IPS DF 4.7 (cell line): ENCODE measurements at regions not wholly inside any gene's neighbourhood (a gene's known extent, or its start where the extent isn't known, plus 50 kb on each side); places are given as distances from the start of the nearest gene placed in this dataset.
"Not testable (repeated sequence)": the region's sequence is repeated elsewhere in the genome, so short reads cannot be mapped to it uniquely, and the experiment has no call there.

Source experiments
- DNase-seq: peaks from one replicate; pipeline ENCODE4 v3.0.0-alpha.2; 2013; ENCODE audit warnings: low spot score; ENCODE audit errors: extremely low read depth

DNA sequence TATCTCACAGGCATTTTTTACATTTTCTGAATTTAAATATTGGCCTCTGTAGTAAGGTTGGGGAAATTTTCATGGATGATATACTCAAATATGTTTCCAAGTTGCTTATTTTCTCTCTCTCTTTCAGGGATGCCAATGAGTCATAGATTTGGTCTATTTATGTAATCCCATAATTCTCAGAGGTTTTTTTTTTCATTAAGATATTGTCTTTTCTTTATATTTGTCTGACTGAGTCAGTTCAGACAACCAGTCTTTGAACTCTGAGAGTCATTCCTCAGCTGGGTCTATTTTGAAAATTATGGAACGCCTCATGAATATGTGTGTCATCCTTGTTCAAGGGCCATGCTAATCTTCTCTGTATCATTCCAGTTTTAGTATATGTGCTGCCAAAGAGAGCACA lies 223.2 kb downstream of the PCSK1 start:
- no peak for DNase-seq

- no peak for DNase-seq
Observed at GRCh38 chr5:96207420-96207819, 225.6 kb downstream of the PCSK1 start.

DNA sequence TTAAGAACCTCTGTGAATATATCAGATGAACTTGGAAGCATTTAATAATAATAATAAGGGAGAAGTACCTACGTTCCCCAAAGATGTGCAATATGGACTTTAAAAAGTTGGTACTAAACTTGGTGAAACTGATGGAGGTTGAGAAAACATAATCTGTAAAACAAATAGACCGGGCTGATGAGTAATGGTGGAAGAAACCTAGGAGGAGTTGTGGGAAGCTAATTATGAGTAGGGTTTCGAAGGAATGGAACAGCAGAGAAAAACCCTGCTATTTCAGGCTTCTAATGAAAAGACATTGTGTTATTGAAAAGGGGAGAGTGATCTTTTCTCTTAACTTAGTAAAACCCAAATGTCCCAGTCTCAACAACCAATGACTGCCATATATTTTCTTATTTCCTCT lies 229.3 kb downstream of the PCSK1 start:
- DNase-seq: no peak

- DNase-seq: no peak
Observed at GRCh38 chr5:96201503-96201902, 231.5 kb downstream of the PCSK1 start.

GRCh38 chr5:96200641-96201040 lies 232.4 kb downstream of the PCSK1 start:
- DNase-seq: no peak

DNA sequence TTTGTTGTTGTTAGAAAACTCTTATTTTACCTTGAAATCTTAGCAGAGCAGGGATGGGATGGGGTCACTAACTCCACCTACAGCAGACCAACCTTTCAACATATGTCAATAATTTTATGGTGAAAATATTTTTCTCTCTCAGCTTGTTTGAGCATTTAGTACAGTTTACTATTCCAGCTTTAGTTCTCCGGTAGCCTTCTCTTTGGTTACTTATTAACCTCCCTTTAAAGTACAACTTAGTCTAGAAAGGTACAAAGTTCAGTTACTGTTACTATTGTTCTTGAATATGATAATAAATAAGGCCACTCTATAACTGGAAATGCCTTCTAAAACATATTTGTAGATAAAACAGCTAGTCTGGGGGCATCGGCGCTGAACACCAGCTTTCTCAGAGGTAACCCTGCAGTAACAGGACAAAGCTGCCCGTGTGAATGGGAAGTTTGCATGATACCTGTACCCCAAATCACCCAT lies 233.3 kb downstream of the PCSK1 start:
- no peak for DNase-seq

- no peak for DNase-seq
Observed at GRCh38 chr5:96198356-96199058, 234.5 kb downstream of the PCSK1 start.

- not testable (repeated sequence) for DNase-seq
Observed at GRCh38 chr5:96197767-96198166, 235.3 kb downstream of the PCSK1 start.

DNA sequence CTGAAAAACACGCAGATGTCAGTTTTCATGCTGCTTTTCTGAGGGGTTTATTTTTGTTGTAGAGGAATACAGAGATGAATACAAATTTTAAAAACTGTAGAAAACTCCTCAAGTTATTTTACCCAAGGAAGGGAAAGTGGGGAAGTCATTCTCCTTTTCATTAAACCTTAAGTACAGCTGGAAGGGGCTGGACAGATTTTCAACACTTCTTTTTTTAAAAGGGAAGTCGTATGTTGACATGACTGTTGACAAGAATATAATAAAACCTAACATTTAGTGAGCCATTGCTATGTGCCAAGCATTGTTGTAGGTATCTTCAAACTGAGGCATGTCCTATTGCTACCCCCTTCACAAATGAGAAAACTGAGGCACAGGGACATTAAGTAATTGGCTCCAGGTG lies 235.7 kb upstream of the ELL2 start:
- no peak for DNase-seq

DNA sequence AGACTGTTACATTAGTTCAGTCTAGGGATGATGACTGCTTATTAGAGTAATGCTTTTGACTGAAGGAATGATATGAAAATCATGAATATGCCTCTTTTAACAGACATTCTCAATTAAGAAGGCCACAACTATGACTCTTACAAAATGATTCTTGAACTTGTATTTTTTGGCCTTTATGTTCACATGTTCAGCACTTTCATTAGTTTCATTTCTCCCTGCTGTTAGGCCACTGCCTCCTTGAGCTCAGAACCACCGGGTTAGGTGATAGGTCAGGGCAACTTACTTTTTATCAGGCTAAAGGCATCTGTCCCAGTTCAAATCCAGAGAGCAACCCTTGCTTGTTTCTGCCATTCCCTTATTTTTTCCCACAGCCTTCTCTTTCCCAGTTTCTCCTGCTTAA lies 235.2 kb upstream of the ELL2 start:
- no peak for DNase-seq

DNA sequence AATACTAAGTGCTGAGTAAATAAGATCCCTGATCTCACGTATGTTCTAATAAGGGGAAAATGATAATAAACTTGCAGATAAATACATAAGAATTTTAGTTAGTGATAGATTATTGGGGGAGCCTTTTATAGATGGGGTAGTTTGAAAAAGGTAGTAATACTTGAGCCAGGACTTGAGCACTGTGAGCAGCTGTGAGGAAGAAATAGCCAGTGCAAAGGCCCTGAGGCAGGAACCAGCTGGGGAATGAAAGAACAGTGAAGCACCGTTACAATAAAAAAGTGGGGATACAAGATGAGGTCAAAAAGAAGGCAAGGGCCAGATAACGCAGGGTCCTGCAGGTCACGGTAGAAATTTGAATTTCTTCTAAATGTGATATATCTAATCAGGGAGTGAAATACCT lies 234.8 kb upstream of the ELL2 start:
- DNase-seq: no peak

DNA sequence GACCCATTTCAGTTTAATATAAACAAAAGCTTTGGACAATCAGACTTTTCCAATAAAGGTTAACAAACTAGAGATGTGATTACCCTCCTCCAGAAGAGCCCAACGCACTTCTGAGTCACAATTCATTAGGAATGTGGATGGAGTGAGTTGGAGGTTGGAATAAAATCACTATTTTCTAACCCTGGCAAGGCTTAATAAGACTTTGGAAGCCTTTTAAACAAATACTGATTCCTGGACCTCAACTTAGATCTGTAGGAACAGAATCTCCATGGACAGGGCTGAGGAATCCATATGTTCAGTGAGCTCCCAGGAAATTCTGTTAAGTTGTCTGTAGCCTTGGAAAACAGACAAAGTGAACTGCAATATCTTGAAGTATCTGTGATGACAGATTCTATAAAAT lies 233.5 kb upstream of the ELL2 start:
- DNase-seq: no peak

DNA sequence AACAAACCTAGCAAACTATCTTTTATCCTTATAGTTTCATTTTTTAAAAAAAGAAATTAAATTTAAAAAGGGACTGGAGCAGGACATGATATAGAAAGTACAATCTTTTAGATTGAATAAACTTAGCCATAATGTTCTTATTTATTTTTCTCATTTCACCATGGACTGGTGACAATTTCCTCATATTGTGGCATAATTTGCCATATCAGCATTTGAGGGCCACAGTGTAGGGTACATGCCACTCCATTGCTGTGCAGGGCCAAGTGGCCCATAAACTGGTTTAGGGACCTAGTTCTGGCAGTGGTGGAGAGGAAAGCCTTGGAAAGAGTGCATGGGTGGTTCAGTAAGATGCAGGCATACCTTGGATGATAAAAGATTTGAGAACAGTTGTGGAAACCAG lies 232.9 kb upstream of the ELL2 start:
- no peak for DNase-seq

- no peak for DNase-seq
Observed at GRCh38 chr5:96193946-96194345, 232.3 kb upstream of the ELL2 start.

- no peak for DNase-seq
Observed at GRCh38 chr5:96189987-96190386, 228.3 kb upstream of the ELL2 start.

DNA sequence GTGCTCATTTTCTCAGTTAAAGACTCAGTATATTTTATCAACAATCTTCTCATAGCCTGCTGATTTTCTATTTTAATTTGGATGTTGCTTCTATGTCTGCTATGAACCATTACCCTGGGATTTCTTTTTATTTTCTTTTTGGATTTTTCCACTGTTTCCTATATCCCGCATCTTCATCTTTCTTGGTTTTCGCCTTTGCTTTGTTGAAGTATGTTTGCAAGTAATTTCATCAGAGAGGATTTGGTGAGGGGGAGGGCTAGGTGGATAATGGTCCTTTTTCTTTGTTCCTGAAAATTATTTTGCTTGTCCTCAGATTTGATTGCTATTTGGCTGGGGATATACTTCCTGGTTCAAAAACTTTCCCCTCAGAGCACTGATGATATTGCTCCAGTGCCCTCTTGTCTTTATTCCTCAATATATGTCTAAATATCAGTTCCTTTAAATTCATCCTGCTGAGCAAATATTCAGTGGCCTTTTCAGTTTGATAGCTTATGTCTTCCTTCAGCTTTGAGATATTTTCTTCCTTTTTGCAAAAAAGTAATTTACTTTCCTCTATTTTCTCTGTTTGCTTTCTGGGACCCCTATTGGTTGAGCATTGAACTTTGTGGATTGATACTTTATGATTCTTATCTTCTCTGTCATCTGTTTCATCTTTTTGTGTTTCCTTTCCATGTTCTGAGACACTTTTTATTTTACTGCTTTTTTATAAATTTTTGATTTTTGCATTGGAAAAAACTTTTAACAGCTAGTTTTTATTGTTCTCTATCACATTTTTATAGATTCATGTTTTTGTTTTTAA lies 227.6 kb upstream of the ELL2 start:
- DNase-seq: no peak

DNA sequence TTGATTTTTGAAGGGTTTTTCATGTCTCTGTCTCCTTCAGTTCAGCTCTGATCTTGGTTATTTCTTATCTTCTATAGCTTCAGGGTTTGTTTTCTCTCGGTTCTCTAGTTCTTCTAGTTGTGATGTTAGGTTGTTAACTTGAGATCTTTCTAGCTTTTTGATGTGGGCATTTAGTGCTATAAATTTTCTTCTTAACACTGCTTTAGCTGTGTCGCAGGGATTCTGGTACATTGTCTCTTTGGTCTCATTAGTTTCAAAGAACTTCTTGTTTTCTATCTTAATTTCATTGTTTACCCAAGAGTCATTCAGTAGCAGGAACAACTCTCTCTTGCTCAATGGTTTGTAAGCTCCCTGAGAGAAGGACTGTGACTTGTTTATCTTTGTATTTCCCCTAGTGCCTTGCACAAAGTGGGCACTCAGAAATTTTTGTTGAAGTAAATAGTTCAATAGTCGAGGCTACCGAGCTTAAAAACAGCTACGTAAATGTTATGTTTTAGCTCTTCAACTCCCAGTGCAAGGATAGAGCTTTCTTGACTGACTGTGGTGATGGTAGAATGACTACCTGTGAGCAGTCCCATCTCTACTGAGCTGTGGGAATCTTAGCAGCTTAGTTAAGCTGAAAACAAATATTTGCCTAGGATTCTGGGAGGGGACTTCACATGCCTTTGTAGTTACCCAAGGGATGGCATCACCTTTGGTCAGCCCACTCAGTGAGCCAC lies 225.8 kb upstream of the ELL2 start:
- DNase-seq: no peak

GRCh38 chr5:96184510-96184909 lies 222.9 kb upstream of the ELL2 start:
- DNase-seq: not testable (repeated sequence)

GRCh38 chr5:96180684-96181435 lies 219.2 kb upstream of the ELL2 start:
- no peak for DNase-seq

- no peak for DNase-seq
Observed at GRCh38 chr5:96177303-96177869, 215.7 kb upstream of the ELL2 start.

DNA sequence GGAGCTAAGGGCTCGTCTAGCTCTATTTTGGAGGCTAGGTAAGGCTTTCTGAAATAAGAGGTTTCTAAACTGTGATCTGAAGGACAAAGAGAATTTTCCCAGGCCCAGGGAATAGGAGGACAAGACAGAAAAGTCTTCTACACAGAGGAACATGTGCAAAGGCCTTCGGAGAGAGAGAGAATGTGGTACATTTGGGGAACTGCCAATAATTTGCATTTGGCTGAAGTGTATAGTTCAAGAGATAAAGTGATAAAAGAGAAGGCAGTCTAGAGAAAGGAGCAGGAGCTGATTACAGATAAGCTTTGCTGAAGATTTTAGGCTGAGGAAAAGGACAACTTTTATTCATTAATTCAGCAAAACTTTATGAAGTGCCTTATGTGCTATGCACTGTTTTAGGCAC lies 214.4 kb upstream of the ELL2 start:
- DNase-seq: no peak
